CD14-positive monocyte (primary cell): ENCODE measurements at regions not wholly inside any gene's neighbourhood (a gene's known extent, or its start where the extent isn't known, plus 50 kb on each side); places are given as distances from the start of the nearest gene placed in this dataset.

Experiments
- DNase-seq, 3 donors: peaks; one replicate each; pipeline ENCODE4 v3.0.0-alpha.2; 2011 to 2022
- H2AFZ ChIP-seq: 2 replicates; pipeline ENCODE4 v1.6.0; 2012; ENCODE audit warnings: mild to moderate bottlenecking, low read depth, low read length, inconsistent platforms; ENCODE audit not compliant: insufficient read depth, poor library complexity, severe bottlenecking
- H3K27ac ChIP-seq, 2 donors: 1 replicate in 1 of 2; 2 replicates in 1 of 2; pipeline ENCODE4 v1.5.1; 2012 to 2013; ENCODE audit warnings: low read length in 2 of 2, control low read depth in 1 of 2, inconsistent platforms in 1 of 2, low read depth in 1 of 2, mild to moderate bottlenecking in 1 of 2
- H3K27me3 ChIP-seq, 2 donors: one replicate each; pipeline versions ENCODE4 v1.6.0 to v1.6.1; 2011 to 2013; ENCODE audit warnings: low read length in 2 of 2; ENCODE audit not compliant: control insufficient read depth in 2 of 2, insufficient read depth in 2 of 2
- H3K36me3 ChIP-seq, 2 donors: replicated peaks in 1 of 2; 1 replicate in 1 of 2; 2 replicates in 1 of 2; pipeline versions ENCODE4 v1.5.1 to v1.6.1; 2012 to 2013; ENCODE audit warnings: low read length in 2 of 2, control low read depth in 1 of 2, inconsistent platforms in 1 of 2, mild to moderate bottlenecking in 1 of 2; ENCODE audit not compliant: insufficient read depth in 2 of 2, control insufficient read depth in 1 of 2
- H3K4me1 ChIP-seq, 2 donors: 1 replicate in 1 of 2; 2 replicates in 1 of 2; pipeline versions ENCODE4 v1.5.1 to v1.6.1; 2012 to 2013; ENCODE audit warnings: low read length in 2 of 2, control low read depth in 1 of 2, inconsistent platforms in 1 of 2, mild to moderate bottlenecking in 1 of 2, moderate library complexity in 1 of 2; ENCODE audit not compliant: insufficient read depth in 2 of 2, control insufficient read depth in 1 of 2
- H3K4me2 ChIP-seq: replicated peaks from 2 replicates; pipeline ENCODE3; 2012; ENCODE audit warnings: low read length, moderate library complexity, mild to moderate bottlenecking; ENCODE audit not compliant: poor library complexity, severe bottlenecking; ENCODE audit errors: extremely low read depth
- H3K4me3 ChIP-seq, 3 experiments: fragments of 200-600 bp in 1 of 3; sonication (generic) in 1 of 3; replicated peaks in 1 of 3; 1 replicate in 2 of 3; 2 replicates in 1 of 3; pipeline ENCODE4 v1.5.1; 2011 to 2013; ENCODE audit warnings: low read length in 3 of 3, mild to moderate bottlenecking in 3 of 3, control low read depth in 2 of 3, low read depth in 2 of 3, inconsistent platforms in 1 of 3, moderate library complexity in 1 of 3
- H3K79me2 ChIP-seq: 2 replicates; pipeline ENCODE4 v1.6.0; 2012; ENCODE audit warnings: mild to moderate bottlenecking, control low read depth, inconsistent platforms, low read length, moderate library complexity; ENCODE audit not compliant: insufficient read depth
- H3K9ac ChIP-seq: 2 replicates; pipeline ENCODE4 v1.6.0; 2017; ENCODE audit warnings: low read length, mild to moderate bottlenecking; ENCODE audit not compliant: insufficient read depth, poor library complexity, severe bottlenecking
- H3K9me3 ChIP-seq, 2 donors: replicated peaks in 1 of 2; 1 replicate in 1 of 2; 2 replicates in 1 of 2; pipeline versions ENCODE4 v1.5.1 to v1.6.1; 2012 to 2013; ENCODE audit warnings: low read length in 2 of 2, control low read depth in 1 of 2; ENCODE audit not compliant: control insufficient read depth in 1 of 2, insufficient read depth in 1 of 2
- H4K20me1 ChIP-seq: 2 replicates; pipeline ENCODE4 v1.6.0; 2012; ENCODE audit warnings: mild to moderate bottlenecking, low read length, control low read depth, moderate library complexity; ENCODE audit not compliant: insufficient read depth
- H3K27ac Mint-ChIP-seq, 7 donors: one replicate each; pipeline ENCODE4 v1.8.0; 2020; ENCODE audit warnings: mild to moderate bottlenecking in 7 of 7, mixed read lengths in 7 of 7, moderate library complexity in 6 of 7, inconsistent platforms in 2 of 7
- H3K27me3 Mint-ChIP-seq, 3 donors: one replicate each; pipeline ENCODE4 v1.8.0; 2021 to 2022; ENCODE audit warnings: low read depth in 3 of 3, mild to moderate bottlenecking in 3 of 3, mixed read lengths in 3 of 3, moderate library complexity in 3 of 3, inconsistent platforms in 1 of 3
- H3K36me3 Mint-ChIP-seq, 2 donors: one replicate each; pipeline ENCODE4 v1.8.0; 2020; ENCODE audit warnings: mixed read lengths in 2 of 2, inconsistent platforms in 1 of 2, mild to moderate bottlenecking in 1 of 2
- H3K4me1 Mint-ChIP-seq: one replicate; pipeline ENCODE4 v1.8.0; 2020; ENCODE audit warnings: mild to moderate bottlenecking, mixed read lengths
- H3K4me3 Mint-ChIP-seq, 2 donors: one replicate each; pipeline ENCODE4 v1.8.0; 2020; ENCODE audit warnings: mild to moderate bottlenecking in 2 of 2, mixed read lengths in 2 of 2, moderate library complexity in 1 of 2
- H3K9me3 Mint-ChIP-seq, 7 donors: one replicate each; pipeline ENCODE4 v1.8.0; 2020 to 2022; ENCODE audit warnings: mixed read lengths in 7 of 7, mild to moderate bottlenecking in 6 of 7, moderate library complexity in 6 of 7, inconsistent platforms in 2 of 7
- WGBS: methylation state at CpG from one replicate; pipeline ENCODE4 v1.1.5; 2013; ENCODE audit warnings: missing lambda C conversion rate; ENCODE audit not compliant: insufficient coverage; 5-methylcytosine and 5-hydroxymethylcytosine counted together
- intact Hi-C, 2 donors: fragments of 100-400 bp; cut with micrococcal nuclease; formaldehyde crosslinking; loops; one replicate each; pipeline versions ENCODE4 v1.15.0 to v1.15.1; 2023
- TF ChIP-seq, protein P1 (sequence below): fragments of 200-600 bp; IDR thresholded peaks from one replicate; pipeline ENCODE4 v1.8.0; 2022; ENCODE audit warnings: antibody characterized with exemption, mild to moderate bottlenecking

DNA sequence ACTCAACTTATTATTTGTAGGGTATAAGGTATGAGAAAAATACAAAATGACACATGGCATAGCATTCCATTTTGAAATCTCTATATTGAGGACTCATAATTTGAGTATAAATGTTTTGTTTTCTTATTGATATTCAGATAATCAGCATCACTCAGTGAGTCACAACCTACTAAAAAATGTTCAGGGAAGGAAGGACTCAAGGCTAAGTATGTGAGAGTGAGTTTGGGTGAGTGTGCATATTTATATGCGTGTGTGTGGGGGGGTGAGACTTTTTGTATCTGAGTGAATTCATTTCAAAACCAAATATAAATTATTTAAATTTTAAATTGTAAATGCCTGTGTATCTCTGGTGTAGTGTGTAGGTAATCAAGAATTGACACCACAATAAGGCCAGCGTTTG is 87.8 kb upstream of the PRKD1 start:
- Mint-ChIP-seq H3K4me3 (no peak overlapping the region), H3K36me3 (no peaks in the 10 kb centered on the region), H3K27me3 (peaks cover 0 to 3% (median 0%) of the 10 kb centered on the region in 3 donors), H3K9me3 (peaks cover 0 to 3% (median 1%) of the 10 kb centered on the region in 7 donors), H3K4me1 (no peaks in the 10 kb centered on the region), H3K27ac (no peak overlapping the region)
- no peaks in the 10 kb centered on the region for H3K4me1 ChIP-seq
- no CpG with 5 or more reads among the region's 2 CpGs for WGBS
- no peaks in the 10 kb centered on the region for H3K79me2 ChIP-seq
- no peak overlapping the region for H3K9ac ChIP-seq
- H3K9me3 ChIP-seq = no peaks in the 10 kb centered on the region
- no peaks in the 10 kb centered on the region for H3K36me3 ChIP-seq
- TF ChIP-seq, protein P1, sequence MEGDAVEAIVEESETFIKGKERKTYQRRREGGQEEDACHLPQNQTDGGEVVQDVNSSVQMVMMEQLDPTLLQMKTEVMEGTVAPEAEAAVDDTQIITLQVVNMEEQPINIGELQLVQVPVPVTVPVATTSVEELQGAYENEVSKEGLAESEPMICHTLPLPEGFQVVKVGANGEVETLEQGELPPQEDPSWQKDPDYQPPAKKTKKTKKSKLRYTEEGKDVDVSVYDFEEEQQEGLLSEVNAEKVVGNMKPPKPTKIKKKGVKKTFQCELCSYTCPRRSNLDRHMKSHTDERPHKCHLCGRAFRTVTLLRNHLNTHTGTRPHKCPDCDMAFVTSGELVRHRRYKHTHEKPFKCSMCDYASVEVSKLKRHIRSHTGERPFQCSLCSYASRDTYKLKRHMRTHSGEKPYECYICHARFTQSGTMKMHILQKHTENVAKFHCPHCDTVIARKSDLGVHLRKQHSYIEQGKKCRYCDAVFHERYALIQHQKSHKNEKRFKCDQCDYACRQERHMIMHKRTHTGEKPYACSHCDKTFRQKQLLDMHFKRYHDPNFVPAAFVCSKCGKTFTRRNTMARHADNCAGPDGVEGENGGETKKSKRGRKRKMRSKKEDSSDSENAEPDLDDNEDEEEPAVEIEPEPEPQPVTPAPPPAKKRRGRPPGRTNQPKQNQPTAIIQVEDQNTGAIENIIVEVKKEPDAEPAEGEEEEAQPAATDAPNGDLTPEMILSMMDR = no peak
- no peaks in the 10 kb centered on the region for H3K27me3 ChIP-seq
- no peak for DNase-seq
- H3K27ac ChIP-seq = no peak overlapping the region
- no peak overlapping the region for H3K4me3 ChIP-seq
- no peak overlapping the region for H3K4me2 ChIP-seq
- no peaks in the 10 kb centered on the region for H4K20me1 ChIP-seq
- intact Hi-C loops = no loop called here
- no peak overlapping the region for H2AFZ ChIP-seq

DNA sequence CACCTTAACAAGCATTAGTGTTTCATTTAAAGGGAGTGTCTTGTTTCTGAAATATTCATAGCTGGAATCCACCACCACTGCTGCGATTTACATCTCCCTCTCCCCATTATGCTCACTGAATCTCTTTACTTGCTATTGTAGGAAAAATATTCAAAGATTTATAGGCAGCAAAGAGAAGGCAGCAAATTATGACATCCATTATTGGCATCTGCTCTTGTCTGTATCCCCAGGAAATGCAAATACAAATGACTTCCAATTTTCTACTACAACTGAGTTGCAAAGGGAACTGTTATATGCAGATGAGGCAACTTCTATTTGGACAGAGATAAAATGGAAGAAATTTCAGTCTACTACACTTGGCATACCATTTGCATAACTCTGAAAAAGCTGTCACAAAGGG is 88.4 kb upstream of the PRKD1 start:
- no CpG with 5 or more reads among the region's 1 CpG for WGBS
- H3K4me1 ChIP-seq = no peaks in the 10 kb centered on the region
- intact Hi-C loops = no loop called here
- H3K4me2 ChIP-seq = no peak overlapping the region
- H3K27ac ChIP-seq = no peak overlapping the region
- H3K9me3 Mint-ChIP-seq = peaks cover 0 to 3% (median 1%) of the 10 kb centered on the region in 7 donors
- no peaks in the 10 kb centered on the region for H3K36me3 Mint-ChIP-seq
- TF ChIP-seq, protein P1 = no peak
- no peak overlapping the region for H3K4me3 ChIP-seq
- H3K27me3 Mint-ChIP-seq = peaks cover 0 to 3% (median 0%) of the 10 kb centered on the region in 3 donors
- H3K4me1 Mint-ChIP-seq = no peaks in the 10 kb centered on the region
- H3K4me3 Mint-ChIP-seq = no peak overlapping the region
- H2AFZ ChIP-seq = no peak overlapping the region
- no peak overlapping the region for H3K27ac Mint-ChIP-seq
- H3K9me3 ChIP-seq = no peaks in the 10 kb centered on the region
- DNase-seq = no peak
- H3K27me3 ChIP-seq = no peaks in the 10 kb centered on the region
- H4K20me1 ChIP-seq = no peaks in the 10 kb centered on the region
- no peaks in the 10 kb centered on the region for H3K79me2 ChIP-seq
- H3K36me3 ChIP-seq = no peaks in the 10 kb centered on the region
- H3K9ac ChIP-seq = no peak overlapping the region
